GM12874 (cell line): ENCODE measurements at regions not wholly inside any gene's neighbourhood (a gene's known extent, or its start where the extent isn't known, plus 50 kb on each side); places are given as distances from the start of the nearest gene placed in this dataset.

Source experiments
- TF ChIP-seq, protein P1 (sequence below): IDR thresholded peaks from 2 replicates; pipeline ENCODE4 v1.5.1; 2011; ENCODE audit warnings: low read depth, mild to moderate bottlenecking, control low read depth, low read length, moderate library complexity; ENCODE audit not compliant: insufficient read depth

DNA sequence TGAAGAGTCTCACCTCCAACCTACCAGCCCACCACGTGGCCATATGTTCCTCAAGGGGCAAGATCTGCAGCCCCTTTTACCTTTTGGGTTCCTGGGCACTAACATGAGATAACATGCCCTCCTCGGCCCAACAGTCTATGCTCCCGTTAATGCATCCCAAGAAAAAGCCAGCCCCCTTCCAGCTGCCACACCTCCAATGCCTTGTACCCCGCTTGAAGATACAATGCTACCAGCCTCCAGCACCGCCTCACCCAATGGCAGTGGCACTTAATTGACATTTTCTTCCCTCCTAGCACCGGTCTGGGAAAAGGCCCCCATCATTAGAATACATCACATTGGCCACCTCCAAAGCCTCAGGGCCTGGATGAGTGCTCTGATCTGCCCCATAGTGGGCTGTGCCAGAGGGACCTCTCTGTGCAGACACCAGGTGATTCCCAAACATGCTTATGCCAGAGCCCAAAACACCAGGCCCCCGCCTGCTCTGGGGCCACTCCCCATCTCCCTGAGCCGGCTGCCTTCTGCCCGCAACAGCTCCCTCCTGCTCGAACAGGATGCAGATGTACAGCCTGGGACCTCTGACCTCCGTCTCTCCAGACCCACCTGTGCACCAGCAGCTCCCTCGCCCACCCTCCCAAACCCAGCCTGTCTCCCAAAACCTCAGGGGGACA, 118.3 kb downstream of the NCOR2 start:
- TF ChIP-seq, protein P1, sequence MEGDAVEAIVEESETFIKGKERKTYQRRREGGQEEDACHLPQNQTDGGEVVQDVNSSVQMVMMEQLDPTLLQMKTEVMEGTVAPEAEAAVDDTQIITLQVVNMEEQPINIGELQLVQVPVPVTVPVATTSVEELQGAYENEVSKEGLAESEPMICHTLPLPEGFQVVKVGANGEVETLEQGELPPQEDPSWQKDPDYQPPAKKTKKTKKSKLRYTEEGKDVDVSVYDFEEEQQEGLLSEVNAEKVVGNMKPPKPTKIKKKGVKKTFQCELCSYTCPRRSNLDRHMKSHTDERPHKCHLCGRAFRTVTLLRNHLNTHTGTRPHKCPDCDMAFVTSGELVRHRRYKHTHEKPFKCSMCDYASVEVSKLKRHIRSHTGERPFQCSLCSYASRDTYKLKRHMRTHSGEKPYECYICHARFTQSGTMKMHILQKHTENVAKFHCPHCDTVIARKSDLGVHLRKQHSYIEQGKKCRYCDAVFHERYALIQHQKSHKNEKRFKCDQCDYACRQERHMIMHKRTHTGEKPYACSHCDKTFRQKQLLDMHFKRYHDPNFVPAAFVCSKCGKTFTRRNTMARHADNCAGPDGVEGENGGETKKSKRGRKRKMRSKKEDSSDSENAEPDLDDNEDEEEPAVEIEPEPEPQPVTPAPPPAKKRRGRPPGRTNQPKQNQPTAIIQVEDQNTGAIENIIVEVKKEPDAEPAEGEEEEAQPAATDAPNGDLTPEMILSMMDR = no peak

DNA sequence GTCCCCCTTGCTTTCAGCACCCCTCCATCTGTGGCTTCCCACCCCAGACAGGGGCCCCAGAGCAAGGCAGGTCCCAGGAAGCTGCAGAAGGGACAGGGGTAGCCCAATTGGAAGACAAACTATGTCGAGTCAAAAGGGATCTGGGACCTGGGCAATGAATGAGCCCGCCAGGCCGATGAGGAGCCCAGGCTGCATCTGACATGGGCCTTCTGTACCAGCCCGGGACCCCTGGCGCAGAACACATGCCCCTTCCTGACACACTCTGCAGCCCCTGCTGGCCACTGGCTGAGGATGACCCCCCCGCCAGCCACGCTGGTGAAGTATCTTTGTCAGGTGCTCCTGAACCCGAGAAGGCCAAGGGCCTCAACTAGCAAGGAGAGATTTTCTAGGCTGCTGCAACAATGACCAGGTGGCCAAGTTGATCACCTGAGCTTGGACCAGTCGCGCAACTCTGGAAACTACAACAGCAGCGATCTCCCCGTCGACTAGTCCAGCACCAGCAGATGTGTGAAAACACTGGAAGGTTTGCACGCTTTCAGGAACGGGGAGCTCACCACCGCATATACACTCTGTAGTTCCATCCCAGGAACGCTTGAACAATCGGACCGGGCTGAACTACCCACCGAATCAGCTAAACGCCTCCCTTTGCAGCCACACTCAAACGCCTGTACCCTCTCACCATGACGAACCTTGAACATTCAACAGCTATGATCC, 119.0 kb downstream of the NCOR2 start:
- TF ChIP-seq, protein P1 = no peak

DNA sequence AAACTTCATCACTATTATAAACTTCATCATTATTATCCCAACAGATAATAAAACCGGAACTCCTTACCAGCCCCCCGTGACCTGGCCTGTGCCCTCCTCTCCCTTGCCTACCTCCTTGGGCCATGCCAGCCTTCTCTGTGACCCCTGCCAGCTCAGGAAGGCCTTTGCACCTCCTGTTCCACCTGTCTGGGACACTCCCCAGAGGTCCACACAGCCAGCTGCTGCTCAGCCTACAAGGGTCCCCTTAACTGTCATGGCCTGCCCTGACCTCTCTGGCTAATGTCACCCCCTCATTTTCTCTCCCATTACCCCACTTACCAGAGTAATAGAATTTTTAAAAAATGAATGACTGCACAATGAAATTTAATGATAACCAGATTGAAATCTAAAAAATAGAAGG, 121.0 kb downstream of the NCOR2 start:
- TF ChIP-seq, protein P1 = no peak

DNA sequence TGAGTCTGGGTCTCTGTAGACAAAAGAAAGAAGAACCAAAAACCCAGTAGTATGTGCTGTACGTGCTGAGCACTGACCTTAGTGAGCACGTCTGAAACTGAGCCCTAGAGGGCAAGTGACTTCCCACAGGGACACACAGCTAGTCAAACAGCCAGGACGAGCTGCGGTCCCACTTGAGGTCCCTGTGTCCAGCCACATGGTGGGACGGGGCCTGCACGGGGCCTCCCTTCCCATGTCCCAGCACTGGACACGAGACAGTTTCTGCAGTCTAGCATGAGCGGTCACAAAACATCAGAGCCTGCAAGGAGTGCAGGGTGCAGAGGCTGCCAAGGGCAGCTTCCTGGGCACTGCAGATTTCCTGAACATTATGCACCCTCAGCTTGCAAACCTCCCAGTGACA, 121.6 kb downstream of the NCOR2 start:
- TF ChIP-seq, protein P1 = no peak

DNA sequence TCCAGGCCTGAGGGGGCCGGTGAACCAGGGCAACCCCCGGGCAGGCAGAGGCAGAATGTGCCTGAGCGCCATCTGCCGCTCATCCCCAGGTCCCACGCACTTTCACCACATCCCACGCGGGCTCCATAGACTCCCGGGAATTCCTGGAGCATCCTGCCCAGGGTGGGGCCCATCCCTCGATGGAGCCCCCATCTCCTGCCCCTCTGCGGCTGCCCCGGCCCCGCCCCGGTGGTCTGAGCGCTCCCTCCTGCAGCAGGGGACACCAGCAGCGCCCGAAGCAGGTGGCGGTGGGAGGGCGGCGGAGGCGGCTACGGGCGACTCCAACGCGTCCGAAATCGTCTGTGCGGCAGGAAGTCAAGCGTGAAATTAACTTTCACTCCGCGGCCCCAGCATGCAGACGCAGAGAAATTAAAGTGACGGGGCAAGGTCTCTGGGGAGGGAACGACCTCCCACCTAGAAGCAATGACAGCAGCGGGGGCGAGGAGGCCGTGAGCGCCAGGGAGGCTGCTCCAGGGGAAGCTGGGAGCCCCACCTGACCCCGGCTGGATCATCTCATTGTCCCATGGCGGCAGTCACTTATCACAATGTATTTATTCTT, 122.2 kb downstream of the NCOR2 start:
- TF ChIP-seq, protein P1 = no peak

DNA sequence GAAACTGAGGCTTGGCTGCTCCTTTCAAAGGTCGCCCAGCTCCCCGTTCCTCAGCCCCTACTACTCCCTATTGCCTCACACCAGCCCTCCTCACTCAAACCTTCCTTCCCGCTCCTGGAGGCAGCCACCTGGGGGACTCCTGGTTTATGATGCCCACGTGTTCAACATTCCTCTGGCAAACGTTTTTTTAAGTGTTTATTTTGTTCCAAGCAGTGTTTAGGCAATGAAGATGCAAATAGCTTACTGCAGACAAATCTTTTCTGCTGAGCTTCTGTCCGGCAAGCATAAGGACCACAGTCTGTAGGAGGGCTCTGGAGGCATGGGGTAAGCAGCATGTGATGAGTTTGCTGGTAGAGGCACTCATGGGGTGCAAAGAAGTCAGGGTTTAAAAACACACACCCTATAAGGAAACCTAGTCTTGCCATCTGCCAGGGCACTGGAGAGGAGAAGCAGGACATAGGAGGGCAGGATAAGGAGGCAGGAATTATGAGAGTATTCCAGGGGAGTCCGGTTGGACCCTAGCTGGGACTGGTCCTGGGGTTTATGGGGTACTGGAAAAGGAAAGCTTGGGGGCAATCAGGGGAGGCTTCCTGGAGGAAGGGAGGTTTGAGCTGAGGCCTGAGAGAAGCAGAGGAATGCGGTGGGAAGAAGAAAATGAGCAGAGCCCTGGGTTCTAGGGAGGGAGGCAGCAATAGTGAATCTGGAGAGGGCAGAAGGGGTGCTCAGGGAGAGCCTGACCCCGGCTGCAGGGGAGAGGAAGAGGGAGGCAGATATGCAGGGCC, 123.3 kb downstream of the NCOR2 start:
- TF ChIP-seq, protein P1 = no peak
